GM12891 (cell line): ENCODE measurements at regions not wholly inside any gene's neighbourhood (a gene's known extent, or its start where the extent isn't known, plus 50 kb on each side); places are given as distances from the start of the nearest gene placed in this dataset.

Experiments
- PAX5 ChIP-seq: IDR thresholded peaks from 2 replicates; pipeline ENCODE4 v1.6.1; 2011; ENCODE audit warnings: low read length, moderate library complexity, mild to moderate bottlenecking; ENCODE audit not compliant: insufficient read depth, severe bottlenecking
- POLR2A ChIP-seq: IDR thresholded peaks from 2 replicates; pipeline ENCODE4 v1.6.1; 2011; ENCODE audit warnings: low read depth, low read length, control low read depth
- POLR2AphosphoS5 ChIP-seq: IDR thresholded peaks from 2 replicates; pipeline ENCODE4 v1.6.1; 2011; ENCODE audit warnings: low read depth, low read length, control low read depth
- SPI1 ChIP-seq: IDR thresholded peaks from 2 replicates; pipeline ENCODE4 v1.6.1; 2011; ENCODE audit warnings: low read depth, low read length, control low read depth
- TAF1 ChIP-seq: IDR thresholded peaks from 2 replicates; pipeline ENCODE4 v1.6.1; 2011; ENCODE audit warnings: low read depth, low read length, control low read depth

- TF ChIP-seq POLR2A = no peak
- TF ChIP-seq PAX5 = no peak
- TF ChIP-seq TAF1 = no peak
- no peak for TF ChIP-seq SPI1
- TF ChIP-seq POLR2AphosphoS5 = no peak
These were observed 359.7 kb downstream of the ADAM29 start for GRCh38 chr4:175277816-175278215.
